GM23338 (cell line): ENCODE measurements at regions not wholly inside any gene's neighbourhood (a gene's known extent, or its start where the extent isn't known, plus 50 kb on each side); places are given as distances from the start of the nearest gene placed in this dataset.

Source experiments
- ATAC-seq: fragments of 200-7000 bp; cut with Tn5 transposase; 3 replicates; pipeline ENCODE4 v1.9.1; 2020
- DNase-seq: peaks from one replicate; pipeline ENCODE4 v3.0.0-alpha.2; 2015; ENCODE audit warnings: low spot score
- H2AFZ ChIP-seq: fragments of 200-600 bp; sonication (generic); 2 replicates; pipeline ENCODE4 v1.8.0; 2016; ENCODE audit warnings: antibody characterized with exemption, mild to moderate bottlenecking, moderate library complexity
- H3F3A ChIP-seq: fragments of 200-600 bp; sonication (generic); replicated peaks from 2 replicates; pipeline ENCODE4 v1.8.0; 2017; ENCODE audit warnings: antibody characterized with exemption, mixed run types, low read depth
- H3K27ac ChIP-seq: fragments of 200-600 bp; sonication (generic); 2 replicates; pipeline ENCODE4 v1.6.1; 2016; ENCODE audit warnings: low read depth
- H3K27me3 ChIP-seq: fragments of 200-600 bp; sonication (generic); 2 replicates; pipeline ENCODE4 v1.8.0; 2016; ENCODE audit warnings: mild to moderate bottlenecking, mixed run types, moderate library complexity; ENCODE audit not compliant: insufficient read depth
- H3K36me3 ChIP-seq: fragments of 200-600 bp; sonication (generic); 2 replicates; pipeline ENCODE4 v1.8.0; 2016; ENCODE audit warnings: mild to moderate bottlenecking; ENCODE audit not compliant: insufficient read depth
- H3K4me1 ChIP-seq: fragments of 200-600 bp; sonication (generic); 2 replicates; pipeline ENCODE4 v1.8.0; 2016; ENCODE audit warnings: mild to moderate bottlenecking, moderate library complexity; ENCODE audit not compliant: insufficient read depth
- H3K4me2 ChIP-seq: fragments of 200-600 bp; sonication (generic); 2 replicates; pipeline ENCODE4 v1.7.1; 2017; ENCODE audit warnings: mixed run types
- H3K4me3 ChIP-seq: fragments of 200-600 bp; sonication (generic); 2 replicates; pipeline ENCODE4 v1.6.1; 2016; ENCODE audit warnings: mixed run types
- H3K79me2 ChIP-seq: fragments of 200-600 bp; sonication (generic); replicated peaks from 2 replicates; pipeline ENCODE4 v1.8.0; 2017; ENCODE audit warnings: mild to moderate bottlenecking; ENCODE audit not compliant: insufficient read depth
- H3K9me2 ChIP-seq: fragments of 200-600 bp; sonication (generic); 2 replicates; pipeline ENCODE4 v1.8.0; 2017; ENCODE audit not compliant: insufficient read depth
- H4K20me1 ChIP-seq: fragments of 200-600 bp; sonication (generic); replicated peaks from 2 replicates; pipeline ENCODE4 v1.8.0; 2017; ENCODE audit warnings: mild to moderate bottlenecking; ENCODE audit not compliant: insufficient read depth
- H3K27ac Mint-ChIP-seq: 2 replicates; pipeline ENCODE4 v1.8.0; 2020; ENCODE audit warnings: inconsistent platforms, mild to moderate bottlenecking, moderate library complexity, mixed read lengths
- H3K27me3 Mint-ChIP-seq: 3 replicates; pipeline ENCODE4 v1.8.0; 2022; ENCODE audit warnings: low read depth, mild to moderate bottlenecking, moderate library complexity, mixed read lengths, inconsistent platforms; ENCODE audit not compliant: insufficient read depth, poor library complexity
- H3K36me3 Mint-ChIP-seq: 3 replicates; pipeline ENCODE4 v1.8.0; 2021; ENCODE audit warnings: low read depth, mild to moderate bottlenecking, inconsistent platforms, moderate library complexity, mixed read lengths
- H3K4me1 Mint-ChIP-seq: 3 replicates; pipeline ENCODE4 v1.8.0; 2020; ENCODE audit warnings: mild to moderate bottlenecking, inconsistent platforms, mixed read lengths
- H3K4me3 Mint-ChIP-seq: 3 replicates; pipeline ENCODE4 v1.8.0; 2021; ENCODE audit warnings: moderate library complexity, mild to moderate bottlenecking, inconsistent platforms, mixed read lengths
- H3K9me3 Mint-ChIP-seq: 3 replicates; pipeline ENCODE4 v1.8.0; 2020; ENCODE audit warnings: moderate library complexity, mild to moderate bottlenecking, inconsistent platforms, mixed read lengths
- CREB1 ChIP-seq: fragments of 250-450 bp; sonication (Bioruptor Pico); IDR thresholded peaks from 2 replicates; pipeline ENCODE4 v1.5.0; 2020; ENCODE audit warnings: low read depth, mild to moderate bottlenecking, moderate library complexity
- CTCF ChIP-seq, 2 experiments: fragments of 200-600 bp in 1 of 2; sonication (generic) in 1 of 2; conservative IDR thresholded peaks; 2 replicates each; pipeline versions ENCODE4 v1.5.1 to v1.6.1; 2016 to 2017; ENCODE audit warnings: antibody characterized with exemption in 2 of 2, low read depth in 2 of 2, mild to moderate bottlenecking in 2 of 2, moderate library complexity in 1 of 2
- EZH2 ChIP-seq: fragments of 200-600 bp; sonication (generic); IDR thresholded peaks from one replicate; pipeline ENCODE4 v1.8.0; 2017; ENCODE audit warnings: antibody characterized with exemption, mild to moderate bottlenecking, low read depth; ENCODE audit not compliant: unreplicated experiment
- EZH2phosphoT487 ChIP-seq: fragments of 200-600 bp; sonication (generic); IDR thresholded peaks from one replicate; pipeline ENCODE4 v1.8.1; 2018; ENCODE audit warnings: antibody characterized with exemption; ENCODE audit not compliant: unreplicated experiment
- JUNB ChIP-seq: IDR thresholded peaks from one replicate; pipeline ENCODE4 v1.6.1; 2016; ENCODE audit warnings: antibody characterized with exemption; ENCODE audit not compliant: unreplicated experiment
- NANOG ChIP-seq: IDR thresholded peaks from 2 replicates; pipeline ENCODE4 v1.6.1; 2016; ENCODE audit warnings: antibody characterized with exemption, borderline replicate concordance
- POLR2AphosphoS5 ChIP-seq: IDR thresholded peaks from 2 replicates; pipeline ENCODE4 v1.6.1; 2016; ENCODE audit warnings: antibody characterized with exemption, low read depth
- REST ChIP-seq: IDR thresholded peaks from one replicate; pipeline ENCODE4 v1.6.1; 2018; ENCODE audit warnings: antibody characterized with exemption; ENCODE audit not compliant: unreplicated experiment
- STAT1 ChIP-seq: IDR thresholded peaks from one replicate; pipeline ENCODE4 v1.6.1; 2016; ENCODE audit warnings: antibody characterized with exemption; ENCODE audit not compliant: unreplicated experiment
- ZNF114 ChIP-seq: fragments of 250-450 bp; sonication (Bioruptor Pico); IDR thresholded peaks from 2 replicates; pipeline ENCODE4 v1.5.0; 2020; ENCODE audit warnings: mild to moderate bottlenecking, moderate library complexity
- ZNF331 ChIP-seq: fragments of 250-450 bp; sonication (Bioruptor Pico); IDR thresholded peaks from 2 replicates; pipeline ENCODE4 v1.5.0; 2020; ENCODE audit warnings: low read depth, mild to moderate bottlenecking, moderate library complexity
- ZNF462 ChIP-seq: fragments of 250-450 bp; sonication (Bioruptor Pico); IDR thresholded peaks from 2 replicates; pipeline ENCODE4 v1.5.0; 2020; ENCODE audit warnings: mild to moderate bottlenecking, moderate library complexity

- DNase-seq, result no peak
- peaks cover 16% of the 10 kb centered on the region for H3K9me3 Mint-ChIP-seq
- peaks cover 15% of the 10 kb centered on the region; the same call in 2 of the 3 replicates for H3K36me3 Mint-ChIP-seq
- H3K4me1 Mint-ChIP-seq, result no peaks in the 10 kb centered on the region
- H4K20me1 ChIP-seq, result no peaks in the 10 kb centered on the region
- no peaks in the 10 kb centered on the region for H3F3A ChIP-seq
- TF ChIP-seq ZNF331 (CRISPR knock-in tag), result no peak
- no peak for TF ChIP-seq ZNF462
- no peak for TF ChIP-seq EZH2
- TF ChIP-seq CTCF (conservative IDR thresholded peaks at IDR 0.05; ENCODE audit: low read depth in 2 of 2), result no peak
- TF ChIP-seq STAT1, result no peak
- no peak for TF ChIP-seq ZNF114
- no peak for TF ChIP-seq CREB1 (CRISPR knock-in tag)
- TF ChIP-seq POLR2AphosphoS5, result no peak
- TF ChIP-seq JUNB, result no peak
- TF ChIP-seq EZH2phosphoT487, result no peak
- no peak for TF ChIP-seq NANOG
- no peak for TF ChIP-seq REST
- peaks cover 16% of the 10 kb centered on the region for H3K9me2 ChIP-seq
- no peak overlapping the region for H2AFZ ChIP-seq
- ATAC-seq, result no peak
- H3K27me3 Mint-ChIP-seq, result no peaks in the 10 kb centered on the region
- no peaks in the 10 kb centered on the region for H3K27me3 ChIP-seq
- H3K27ac ChIP-seq, result no peak overlapping the region
- no peak overlapping the region for H3K4me3 Mint-ChIP-seq
- H3K4me3 ChIP-seq, result no peak overlapping the region
- H3K4me1 ChIP-seq, result no peaks in the 10 kb centered on the region
- no peak overlapping the region for H3K27ac Mint-ChIP-seq
- no peak overlapping the region for H3K4me2 ChIP-seq
- no peaks in the 10 kb centered on the region for H3K79me2 ChIP-seq
- H3K36me3 ChIP-seq, result no peaks in the 10 kb centered on the region
Measured at GRCh38 chr21:19998453-19998852, 999.8 kb upstream of the NCAM2 start.
